NCI-H748 (cell line): ENCODE measurements at regions not wholly inside any gene's neighbourhood (a gene's known extent, or its start where the extent isn't known, plus 50 kb on each side); places are given as distances from the start of the nearest gene placed in this dataset.

Source experiments
- DNase-seq: peaks from one replicate; lab custom pipeline; 2025; ENCODE audit not compliant: unreplicated experiment; lab: John Stamatoyannopoulos, UW

GRCh38 chr10:128880159-128880725 lies 586.8 kb upstream of the MGMT start:
- no peak for DNase-seq

DNA sequence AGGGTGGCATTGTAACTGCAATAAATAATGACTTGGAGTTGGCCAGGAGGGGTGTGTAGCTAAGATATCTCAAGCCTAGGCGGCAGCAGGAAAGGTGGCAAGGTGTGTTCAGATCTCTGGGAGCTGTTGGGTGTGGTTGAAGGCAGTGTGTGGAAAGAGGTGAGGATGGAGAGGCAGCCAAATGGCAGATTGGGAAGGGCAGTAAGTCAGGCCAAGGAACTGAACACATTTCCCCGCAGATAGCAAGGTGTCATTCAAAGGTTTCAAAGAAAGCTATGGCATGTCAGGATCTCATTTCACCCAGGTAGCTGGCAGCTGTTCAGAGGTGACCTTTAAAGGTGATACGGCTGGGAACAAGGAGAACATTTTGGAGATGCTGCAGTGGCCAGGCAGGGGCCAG lies 586.0 kb upstream of the MGMT start:
- DNase-seq: no peak

DNA sequence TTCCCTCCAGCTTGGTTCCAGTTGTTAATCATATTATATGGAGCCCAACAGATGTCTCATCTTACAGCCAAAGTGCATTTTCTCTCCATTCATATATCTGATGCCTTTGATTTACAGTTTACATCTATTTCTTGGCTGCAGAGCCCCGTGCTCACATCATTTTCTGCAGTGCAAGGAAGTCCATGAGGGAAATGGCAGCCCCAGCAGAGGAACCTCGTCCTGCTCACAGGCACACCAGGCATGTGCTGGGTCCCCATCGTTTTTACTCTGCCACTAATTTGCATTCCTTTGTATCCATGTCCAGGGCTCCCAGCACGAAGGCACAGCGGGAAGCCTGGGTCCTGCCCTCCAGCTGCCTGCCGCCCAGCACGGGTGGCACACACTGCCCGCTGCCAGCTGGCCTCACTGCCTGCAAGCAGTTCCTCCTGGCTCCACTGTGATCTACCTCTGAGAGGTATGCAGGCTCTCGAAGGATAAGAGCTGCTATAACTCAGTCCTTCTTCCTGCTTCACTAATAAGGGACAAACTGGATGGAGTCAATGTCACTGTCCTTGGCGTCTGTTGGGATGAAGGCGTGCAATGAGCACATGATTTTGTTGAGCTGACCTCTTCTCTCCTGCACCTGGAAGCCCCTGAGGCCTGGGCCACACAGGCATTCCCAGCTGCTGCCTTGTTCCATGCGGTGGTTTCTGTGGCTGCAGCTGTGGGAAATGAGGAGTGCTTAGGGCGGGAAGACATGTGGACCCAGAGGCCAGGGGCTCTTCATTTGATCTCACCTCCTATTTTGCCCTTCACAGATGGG lies 583.6 kb upstream of the MGMT start:
- no peak for DNase-seq

GRCh38 chr10:128884033-128884425 lies 583.0 kb upstream of the MGMT start:
- DNase-seq: no peak

GRCh38 chr10:128884496-128885072 lies 582.5 kb upstream of the MGMT start:
- no peak for DNase-seq

- DNase-seq: no peak
Observed at GRCh38 chr10:128885573-128886555, 581.2 kb upstream of the MGMT start.

DNA sequence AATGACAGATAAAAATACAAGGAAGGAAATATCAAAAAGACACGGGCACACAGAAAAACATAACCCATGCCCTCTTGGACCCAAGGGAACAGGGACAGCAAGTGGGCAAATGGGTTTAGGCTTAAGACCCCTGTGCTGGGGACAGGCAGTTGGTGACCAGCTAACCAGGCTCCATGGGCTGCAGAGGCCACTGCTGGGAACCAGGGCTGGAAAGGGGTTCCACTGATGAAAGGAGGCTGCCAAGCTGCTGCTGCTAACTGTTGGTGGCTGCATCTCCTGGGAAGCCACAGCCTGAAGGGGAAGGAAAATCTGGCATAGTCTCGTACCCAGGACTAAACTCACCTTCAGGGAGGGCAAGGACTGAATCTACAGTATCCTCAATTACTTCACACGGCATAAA lies 579.2 kb upstream of the MGMT start:
- DNase-seq: no peak

- DNase-seq: no peak
Observed at GRCh38 chr10:128892005-128892404, 575.0 kb upstream of the MGMT start.

- no peak for DNase-seq
Observed at GRCh38 chr10:128894641-128895040, 572.4 kb upstream of the MGMT start.

DNA sequence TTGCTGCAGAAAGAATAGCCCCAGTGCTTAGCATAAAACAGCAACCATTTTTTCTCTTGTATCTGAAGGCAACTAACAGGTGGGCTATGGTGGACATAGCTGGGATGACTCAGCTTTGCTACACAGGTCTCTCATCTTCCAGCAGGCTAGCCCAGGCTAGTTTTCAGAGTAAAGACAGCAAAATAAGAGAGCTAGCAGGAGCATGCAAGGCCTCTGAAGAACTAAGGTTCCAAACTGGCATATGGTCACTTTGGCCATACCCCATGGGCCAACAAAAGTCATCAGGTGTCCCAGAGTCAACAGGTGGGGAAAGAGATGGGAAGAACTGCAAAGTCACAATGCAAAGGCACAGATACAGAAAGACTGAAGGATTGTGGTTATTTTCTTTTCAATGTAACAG lies 571.6 kb upstream of the MGMT start:
- no peak for DNase-seq

- no peak for DNase-seq
Observed at GRCh38 chr10:128896116-128896795, 570.8 kb upstream of the MGMT start.

DNA sequence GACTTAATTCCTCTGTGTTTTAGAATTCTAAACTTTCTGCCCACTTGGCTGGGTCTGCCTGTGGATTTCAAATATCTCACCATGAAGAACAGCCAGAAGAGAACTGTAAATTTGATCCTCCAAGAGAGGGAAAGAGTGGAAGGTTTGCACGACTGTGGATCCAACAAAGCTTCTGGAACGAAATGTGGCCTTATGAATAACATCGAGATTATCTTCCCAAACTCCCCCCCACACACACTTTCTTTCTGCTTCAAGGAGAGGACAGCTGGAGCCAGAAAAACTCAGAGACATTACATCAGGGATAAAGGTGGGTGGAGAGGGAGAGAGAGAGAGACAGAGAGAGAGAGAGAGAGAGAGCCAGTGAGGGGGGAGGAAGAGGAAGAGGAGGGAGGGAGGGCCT lies 570.1 kb upstream of the MGMT start:
- no peak for DNase-seq

- no peak for DNase-seq
Observed at GRCh38 chr10:128897401-128898129, 569.5 kb upstream of the MGMT start.

DNA sequence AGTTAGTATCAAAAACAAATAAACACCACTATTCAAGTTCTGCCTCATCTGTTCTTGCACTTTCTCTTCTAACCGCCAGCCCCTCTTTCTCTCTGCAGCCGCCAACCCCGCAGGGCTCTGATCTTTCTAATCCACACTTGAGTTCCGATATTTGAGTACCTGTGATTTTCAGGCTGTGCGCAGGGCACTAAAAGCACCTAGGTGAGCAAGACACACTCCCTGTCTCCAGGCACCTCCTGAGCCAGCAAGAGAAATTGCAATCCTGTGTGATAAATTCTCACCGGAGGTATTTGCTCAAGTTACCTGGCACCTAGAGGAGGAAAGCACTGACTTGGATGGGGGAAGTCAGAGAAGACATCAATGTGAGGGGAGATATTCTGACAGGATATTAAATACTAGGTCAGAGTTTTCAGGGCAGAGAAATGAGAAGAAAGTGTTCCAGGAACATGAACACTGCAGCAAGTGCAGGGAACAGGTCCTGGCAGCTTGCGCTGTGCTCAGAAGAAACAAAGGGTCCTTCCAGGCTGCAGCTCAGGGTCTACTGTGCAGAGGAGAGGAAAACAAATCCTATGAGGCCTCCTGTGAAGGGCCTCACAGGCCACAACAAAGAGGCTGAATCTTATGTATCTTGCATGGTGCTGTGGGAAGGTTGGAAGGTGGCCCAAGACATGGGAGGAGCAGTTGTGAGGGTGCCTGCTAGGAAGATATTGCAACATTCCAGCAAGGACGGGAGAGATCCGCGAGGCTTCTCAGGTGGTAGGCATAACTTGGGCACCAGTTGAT lies 568.7 kb upstream of the MGMT start:
- DNase-seq: no peak

GRCh38 chr10:128898916-128899195 lies 568.2 kb upstream of the MGMT start:
- DNase-seq: no peak

GRCh38 chr10:128900456-128900855 lies 566.6 kb upstream of the MGMT start:
- DNase-seq: no peak

GRCh38 chr10:128901236-128901635 lies 565.8 kb upstream of the MGMT start:
- no peak for DNase-seq

DNA sequence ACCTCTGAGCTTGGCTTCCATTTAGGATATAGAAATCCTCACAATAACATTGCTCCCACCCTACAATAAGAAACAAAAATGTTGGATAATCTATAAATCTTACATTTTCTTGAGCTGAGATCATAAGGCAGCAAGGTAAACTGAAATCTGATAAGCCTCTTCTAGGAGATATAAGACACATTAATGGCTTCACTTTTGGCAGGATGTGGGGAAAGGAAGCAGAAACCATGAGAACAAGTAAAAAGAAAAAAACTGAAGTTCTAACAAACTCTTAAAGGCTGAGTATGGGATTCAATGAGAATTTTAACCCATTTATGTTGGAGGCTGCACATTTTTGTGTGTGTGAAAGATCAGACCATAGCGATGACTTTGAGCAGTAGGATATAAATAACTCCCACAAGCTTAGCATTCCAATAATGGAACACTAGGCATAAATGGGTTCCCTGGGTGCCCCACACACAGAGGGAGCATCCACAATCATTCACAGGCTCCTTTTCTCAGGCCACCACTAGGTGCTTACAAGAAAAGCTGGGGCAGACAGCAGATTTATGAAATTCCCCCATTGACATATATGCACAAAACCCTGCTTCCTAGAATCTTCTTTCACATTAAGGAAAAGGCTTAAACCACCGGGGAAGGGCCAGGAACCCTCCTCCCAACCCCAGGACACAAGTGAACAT lies 564.9 kb upstream of the MGMT start:
- DNase-seq: no peak
